Fibroblast of skin of scalp (primary cell): ENCODE measurements at regions not wholly inside any gene's neighbourhood (a gene's known extent, or its start where the extent isn't known, plus 50 kb on each side); places are given as distances from the start of the nearest gene placed in this dataset.
"Not testable (repeated sequence)": the region's sequence is repeated elsewhere in the genome, so short reads cannot be mapped to it uniquely, and the experiment has no call there.

ENCODE experiments used
- DNase-seq: peaks from one replicate; pipeline ENCODE4 v3.0.0-alpha.2; 2013

DNA sequence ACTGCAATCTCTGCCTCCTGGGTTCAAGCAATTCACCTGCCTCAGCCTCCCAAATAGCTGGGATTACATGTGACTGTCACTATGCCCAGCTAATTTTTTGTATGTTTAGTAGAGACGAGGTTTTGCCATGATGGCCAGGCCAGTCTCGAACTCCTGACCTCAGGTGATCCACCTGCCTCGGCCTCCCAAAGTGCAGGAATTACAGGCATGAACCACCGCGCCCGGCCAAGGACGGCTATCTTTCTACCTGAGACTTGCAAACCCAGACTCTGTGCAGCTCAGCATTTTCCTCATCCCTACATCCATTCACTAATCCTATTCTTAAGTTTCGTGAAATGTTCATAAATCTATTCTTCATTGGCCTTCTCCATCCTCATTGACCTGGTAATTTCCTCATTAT lies 330.0 kb downstream of the ANTXR2 start:
- no peak for DNase-seq

DNA sequence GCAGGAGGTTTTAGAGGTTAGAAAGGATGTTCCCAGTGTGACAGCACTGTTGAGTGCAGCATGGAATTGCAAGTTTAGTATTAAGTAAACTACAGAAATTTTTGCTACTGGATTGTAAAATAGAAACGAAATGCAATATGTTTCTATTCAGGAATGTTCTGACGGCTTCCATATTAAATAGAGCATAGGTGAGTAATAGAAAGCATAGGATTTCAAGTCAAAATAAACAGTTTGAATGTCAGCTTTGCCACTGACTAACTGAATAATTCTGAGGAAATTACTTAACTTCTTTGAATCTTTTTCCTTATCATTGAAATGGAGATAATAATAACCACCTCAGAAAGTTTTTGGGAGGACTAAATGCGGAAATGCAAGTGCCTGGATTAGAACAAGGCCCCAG lies 331.9 kb upstream of the GK2 start:
- DNase-seq: no peak

- DNase-seq: no peak
Observed at GRCh38 chr4:79723507-79723906, 315.5 kb upstream of the GK2 start.

DNA sequence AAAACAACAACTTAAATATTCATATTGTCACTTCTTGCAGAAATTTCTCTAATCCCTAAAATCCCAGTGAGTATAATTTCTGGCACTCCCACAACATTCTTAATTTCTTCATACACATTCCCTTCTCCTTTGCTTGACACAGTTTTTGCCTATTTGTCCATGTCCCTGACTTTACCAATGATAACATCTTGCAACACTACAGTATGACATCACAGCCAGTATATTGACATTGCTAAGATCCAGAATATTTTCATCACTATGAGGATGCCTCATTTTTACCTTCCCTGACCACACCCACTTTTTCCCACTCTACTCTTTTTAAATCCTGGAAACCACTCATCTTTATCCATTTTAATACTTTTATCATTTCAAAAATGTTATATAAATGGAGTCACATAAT lies 292.3 kb upstream of the GK2 start:
- DNase-seq: no peak

DNA sequence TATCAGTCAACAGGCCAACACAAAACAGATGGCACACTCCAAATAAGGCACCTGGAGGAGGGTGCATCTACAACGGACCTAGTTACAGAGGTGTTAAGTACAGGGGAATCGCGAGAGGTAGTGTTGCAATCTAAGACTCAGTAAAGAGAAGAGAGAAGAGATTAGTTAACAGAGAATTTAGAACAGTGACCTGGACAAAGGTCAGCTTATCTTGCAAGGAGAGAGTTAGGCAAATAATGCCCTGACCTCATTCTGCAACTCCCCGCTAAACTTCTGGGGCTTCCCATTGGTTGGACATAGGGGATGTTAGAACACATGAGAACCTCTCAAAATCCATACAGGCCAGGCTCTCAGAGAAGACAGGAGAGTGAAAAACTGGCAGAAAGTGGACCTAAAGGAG lies 289.4 kb upstream of the GK2 start:
- DNase-seq: no peak

- DNase-seq: not testable (repeated sequence)
Observed at GRCh38 chr4:79696534-79696933, 288.5 kb upstream of the GK2 start.

DNA sequence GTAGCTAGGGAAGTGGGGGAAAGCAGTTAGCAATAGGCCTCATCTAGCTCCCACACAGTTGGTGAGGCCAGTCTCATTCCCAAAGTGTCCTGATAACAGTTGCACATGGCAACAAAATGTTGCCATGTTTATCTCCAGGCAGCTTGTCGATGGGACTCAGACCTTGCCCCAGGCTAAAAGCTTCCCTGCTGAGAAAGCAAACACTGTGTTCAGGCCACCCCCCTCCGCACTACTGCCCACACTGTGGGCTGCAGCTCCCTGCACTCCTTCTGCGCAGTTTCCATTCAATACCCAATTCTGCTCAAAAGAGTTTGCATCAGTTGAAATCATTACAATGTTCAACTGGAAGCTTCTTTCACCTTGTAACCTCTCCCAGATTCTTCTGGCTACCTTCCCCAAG lies 287.8 kb upstream of the GK2 start:
- DNase-seq: no peak

DNA sequence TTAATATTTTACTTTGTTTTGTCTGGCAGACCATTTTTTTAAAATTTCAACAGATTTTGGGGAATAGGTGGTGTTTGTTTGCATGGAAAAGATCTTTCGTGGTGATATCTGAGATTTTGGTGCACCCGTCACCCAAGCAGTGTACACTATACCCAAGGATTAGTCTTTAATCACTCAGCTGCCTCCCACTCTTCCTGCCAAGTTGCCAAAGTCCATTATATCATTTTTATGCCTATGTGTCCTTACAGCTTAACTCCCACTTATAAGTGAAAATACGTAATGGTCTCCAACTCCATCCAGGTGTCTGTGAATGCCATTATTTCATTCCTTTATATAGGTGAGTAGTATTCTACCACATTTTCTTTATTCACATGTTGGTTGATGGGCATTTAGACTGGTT lies 281.7 kb upstream of the GK2 start:
- DNase-seq: no peak

DNA sequence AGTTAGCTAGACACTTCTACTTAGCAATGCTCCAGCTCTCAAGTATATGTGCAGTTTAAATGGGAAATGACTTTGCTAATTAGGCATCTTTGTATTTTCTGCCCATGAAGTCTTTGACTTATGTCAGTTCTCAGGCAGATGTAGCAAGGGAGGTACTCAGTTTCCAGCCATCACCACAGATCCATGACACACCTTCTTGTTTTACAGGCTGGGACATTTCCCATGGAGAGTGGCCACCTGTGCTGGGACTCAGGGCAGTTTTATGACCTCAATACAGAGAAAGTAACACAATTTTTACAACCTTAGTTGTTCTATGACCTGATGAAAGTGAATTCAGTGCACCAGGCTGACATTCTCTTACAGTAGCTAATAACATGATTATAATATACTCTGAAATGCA lies 280.7 kb upstream of the GK2 start:
- no peak for DNase-seq

DNA sequence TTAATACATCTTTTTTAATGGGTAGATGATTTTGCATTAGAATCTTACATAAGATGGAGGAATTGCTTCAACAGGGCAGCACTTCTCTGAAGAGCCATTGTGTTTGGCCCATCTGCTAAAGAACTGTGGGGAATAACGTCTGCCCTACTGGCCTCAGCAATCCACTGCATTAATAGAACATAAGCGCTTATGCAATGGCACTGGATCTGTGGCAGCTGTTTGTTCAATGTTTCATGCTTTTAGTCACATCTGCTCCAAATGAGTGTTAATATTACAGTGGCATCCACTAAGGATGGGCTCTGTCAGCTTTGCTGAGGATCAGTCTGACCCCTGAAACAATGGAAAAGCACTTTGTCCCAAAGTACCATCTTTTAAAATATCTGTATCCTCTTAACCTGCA lies 279.0 kb upstream of the GK2 start:
- DNase-seq: no peak

DNA sequence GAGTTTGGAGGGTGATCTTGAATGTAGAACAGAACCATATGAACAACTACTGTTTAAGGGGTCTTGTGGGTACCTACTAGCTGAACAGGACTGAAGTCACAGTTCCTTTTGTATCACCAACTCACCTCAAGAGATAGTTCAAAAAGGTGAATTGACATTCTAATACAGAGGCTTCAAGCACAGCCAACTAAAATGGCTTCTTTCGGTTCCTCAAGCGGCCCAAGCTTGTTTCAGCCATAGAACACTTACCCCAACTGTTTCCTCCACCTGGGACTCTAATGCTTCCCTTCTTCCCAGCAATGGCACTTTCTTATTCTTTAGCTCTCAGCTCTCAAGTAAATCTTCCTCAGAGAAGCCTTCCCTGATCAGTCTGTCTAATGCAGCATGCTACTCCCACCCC lies 277.5 kb upstream of the GK2 start:
- DNase-seq: no peak

- no peak for DNase-seq
Observed at GRCh38 chr4:79684516-79684915, 276.5 kb upstream of the GK2 start.

GRCh38 chr4:79682801-79683530 lies 274.9 kb upstream of the GK2 start:
- no peak for DNase-seq

- DNase-seq: peak; percentile 36
Observed at GRCh38 chr4:79682161-79682560, 274.1 kb upstream of the GK2 start.

- no peak for DNase-seq
Observed at GRCh38 chr4:79679859-79680258, 271.8 kb upstream of the GK2 start.

DNA sequence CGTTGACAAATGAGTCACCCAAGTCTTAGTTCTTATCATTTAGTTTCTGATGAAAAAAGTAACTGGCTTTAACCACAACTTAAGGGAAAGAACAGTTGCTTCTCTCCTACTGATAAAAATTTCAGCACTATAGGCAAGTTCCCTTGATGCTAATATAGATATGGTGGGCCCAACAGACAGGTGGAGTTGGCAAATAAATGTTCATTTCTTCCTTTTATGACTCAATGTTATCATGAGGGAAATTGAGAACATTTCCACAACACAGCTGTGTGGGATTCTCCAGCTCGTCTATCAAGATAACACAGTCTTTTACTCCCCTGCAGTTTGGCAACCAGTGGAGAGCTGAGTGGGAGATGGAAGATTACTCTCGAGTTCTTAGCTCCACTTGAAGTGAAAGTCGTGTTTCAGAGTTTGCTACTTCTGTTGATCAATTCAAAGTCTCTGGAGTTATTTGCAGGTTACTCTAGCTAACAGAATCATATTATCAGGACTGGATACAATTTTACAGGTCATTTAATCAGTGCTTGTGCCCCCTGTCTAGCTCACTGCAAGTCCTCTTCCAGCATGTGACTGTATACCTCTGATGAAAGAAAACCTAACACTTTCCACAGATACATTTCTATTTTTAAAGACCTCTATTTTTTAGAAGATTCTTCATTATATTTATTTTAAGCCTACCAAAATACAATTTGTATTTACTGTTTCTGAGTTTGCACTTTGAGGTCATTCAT lies 270.6 kb upstream of the GK2 start:
- no peak for DNase-seq

- DNase-seq: no peak
Observed at GRCh38 chr4:79676705-79677104, 268.7 kb upstream of the GK2 start.

DNA sequence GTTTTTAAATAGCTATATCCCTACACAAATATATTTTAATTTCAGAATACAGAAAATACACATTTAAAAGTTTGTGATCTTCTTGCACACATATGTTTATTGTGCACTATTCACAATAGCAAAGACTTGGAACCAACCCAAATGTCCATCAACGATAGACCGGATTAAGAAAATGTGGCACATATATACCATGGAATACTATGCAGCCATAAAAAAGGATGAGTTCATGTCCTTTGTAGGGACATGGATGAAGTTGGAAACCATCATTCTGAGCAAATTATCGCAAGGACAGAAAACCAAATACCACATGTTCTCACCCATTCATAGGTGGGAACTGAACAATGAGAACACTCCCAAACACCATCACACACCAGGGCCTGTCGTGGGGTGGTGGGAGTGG lies 266.9 kb upstream of the GK2 start:
- DNase-seq: not testable (repeated sequence)

- no peak for DNase-seq
Observed at GRCh38 chr4:79673898-79674297, 265.9 kb upstream of the GK2 start.

DNA sequence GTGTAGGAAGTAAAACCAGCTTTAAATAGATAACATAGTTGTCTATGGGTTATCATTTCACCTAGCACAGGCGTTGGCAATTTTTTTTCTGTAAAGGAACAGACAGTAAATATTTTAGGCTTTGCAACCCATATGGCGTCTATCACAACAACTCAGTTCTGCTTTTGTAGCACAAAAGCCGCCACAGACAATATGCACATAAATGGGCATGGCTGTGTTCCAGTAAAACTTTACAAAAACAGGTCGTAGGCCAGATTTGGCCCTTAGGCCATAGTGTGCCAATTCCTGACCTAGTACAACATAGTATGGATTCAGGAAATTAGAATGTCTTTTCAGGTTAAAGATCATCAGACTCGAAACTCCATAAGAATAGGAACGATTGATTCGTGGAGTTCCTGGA lies 265.3 kb upstream of the GK2 start:
- DNase-seq: no peak

GRCh38 chr4:79666875-79667274 lies 258.8 kb upstream of the GK2 start:
- DNase-seq: no peak

DNA sequence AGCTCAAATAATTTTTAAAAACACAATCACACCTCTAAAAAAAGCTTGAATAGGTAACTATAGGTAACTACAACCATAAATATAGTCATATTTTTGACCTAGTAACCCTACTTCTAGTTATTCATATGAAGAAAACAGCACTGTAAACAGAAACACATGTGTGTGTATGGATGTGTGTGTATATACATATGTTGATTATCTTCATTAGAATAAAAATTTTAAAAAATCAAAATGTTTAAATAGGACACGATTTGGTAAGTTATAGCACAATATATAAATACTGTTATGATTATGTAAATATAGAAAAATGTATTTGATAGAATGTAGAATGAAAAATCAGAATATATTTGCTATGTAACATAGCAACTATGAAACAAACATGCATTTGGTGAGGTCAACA lies 258.1 kb upstream of the GK2 start:
- DNase-seq: no peak

GRCh38 chr4:79663865-79664264 lies 255.8 kb upstream of the GK2 start:
- no peak for DNase-seq

DNA sequence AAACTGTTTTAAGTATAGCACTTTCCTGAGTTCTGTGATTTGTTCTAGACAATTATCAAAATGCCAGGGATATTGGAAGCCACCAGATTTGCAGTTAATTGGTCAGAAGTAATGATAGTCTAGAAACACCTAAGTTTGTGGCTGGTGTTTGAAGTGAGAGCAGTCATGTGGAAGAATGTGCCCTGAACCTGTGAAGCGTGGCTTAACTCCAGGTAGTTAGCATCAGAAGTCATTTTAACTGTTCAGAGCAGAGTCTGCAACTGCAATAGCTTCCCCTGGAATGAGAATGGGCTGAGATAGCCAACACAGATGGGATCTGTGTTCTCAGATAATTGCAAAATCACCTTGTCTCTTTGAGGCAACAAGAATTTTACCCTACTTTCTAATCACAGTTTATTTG lies 255.1 kb upstream of the GK2 start:
- DNase-seq: no peak

DNA sequence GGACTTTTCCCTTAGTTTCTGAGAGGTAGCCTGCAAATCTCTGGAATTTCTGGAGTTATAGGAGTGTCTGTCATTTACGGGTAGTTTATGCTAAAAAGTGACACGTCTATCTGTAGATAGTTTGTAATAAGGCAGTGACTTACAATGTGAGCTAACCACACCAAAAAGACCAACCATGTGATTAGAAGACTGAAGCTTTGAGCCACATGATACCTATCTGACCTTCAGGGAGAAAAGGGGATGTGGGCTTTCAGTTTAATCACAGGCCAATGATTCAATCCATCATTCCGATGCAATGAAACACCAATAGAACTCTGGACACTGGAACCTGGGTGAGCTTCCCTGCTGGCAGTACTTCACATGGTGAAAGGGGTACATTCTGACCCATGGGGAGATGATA lies 254.6 kb upstream of the GK2 start:
- no peak for DNase-seq
